K562 (cell line): ENCODE measurements at regions not wholly inside any gene's neighbourhood (a gene's known extent, or its start where the extent isn't known, plus 50 kb on each side); places are given as distances from the start of the nearest gene placed in this dataset.

Experiments used
- ATAC-seq: fragments of 200-7000 bp; cut with Tn5 transposase; 3 replicates; pipeline ENCODE4 v1.9.1; 2020; ENCODE audit warnings: moderate library complexity
- BruUV-seq: library from RNA; stranded (reverse); fragments of 400-500 nt; replicated peaks from 2 replicates; lab custom pipeline; 2021; lab: Mats Ljungman, UMichigan
- CTCF ChIA-PET: fragments of 300-600 bp; formaldehyde crosslinking; extraction: SDS; loops from one replicate; lab custom pipeline; 2021; ENCODE audit warnings: low intra/inter-chr PET ratio; lab: Yijun Ruan, JAX
- POLR2A ChIA-PET: fragments of 300-600, 350-650 bp; sonication (Branson Sonifier 250); formaldehyde crosslinking; extraction: SDS; loops from one replicate; lab custom pipeline; 2021; ENCODE audit warnings: antibody characterized with exemption, inconsistent platforms; lab: Yijun Ruan, JAX
- DNase-seq, 4 experiments: peaks; one replicate each; pipeline versions ENCODE4 v3.0.0 to v3.0.0-alpha.2; 2011 to 2018; ENCODE audit warnings: low spot score in 3 of 4, mixed read lengths in 3 of 4; ENCODE audit errors: extremely low read depth in 1 of 4
- FAIRE-seq: peaks from 2 replicates; lab custom pipeline; 2011; peaks lifted over from hg19 to GRCh38; lab: Jason Lieb, UNC
- H2AFZ ChIP-seq: 2 replicates; pipeline ENCODE4 v1.6.0; 2011; ENCODE audit warnings: low read depth, low read length, control low read depth, inconsistent platforms
- H3K27ac ChIP-seq: fragments of 200-600 bp; 3 replicates; pipeline ENCODE4 v1.8.0; 2011; ENCODE audit warnings: low read depth, mild to moderate bottlenecking, control low read depth, inconsistent platforms, low read length, moderate library complexity, mixed read lengths; ENCODE audit errors: extremely low read depth
- H3K27me3 ChIP-seq, 2 experiments: fragments of 300-600 bp in 1 of 2; 2 replicates in 1 of 2; 3 replicates in 1 of 2; pipeline versions ENCODE4 v1.6.0 to v1.8.0; 2011; ENCODE audit warnings: inconsistent platforms in 2 of 2, low read length in 2 of 2, mild to moderate bottlenecking in 1 of 2, mixed read lengths in 1 of 2, moderate library complexity in 1 of 2; ENCODE audit not compliant: control insufficient read depth in 2 of 2, insufficient read depth in 2 of 2
- H3K36me3 ChIP-seq: fragments of 300-600 bp; 3 replicates; pipeline ENCODE4 v1.8.0; 2011; ENCODE audit warnings: mild to moderate bottlenecking, low read length, inconsistent platforms; ENCODE audit not compliant: control insufficient read depth, insufficient read depth
- H3K4me1 ChIP-seq, 2 experiments: fragments of 200-600 bp in 1 of 2; replicated peaks in 1 of 2; 2 replicates in 1 of 2; 3 replicates in 1 of 2; pipeline versions ENCODE4 v1.5.1 to v1.8.0; 2011; ENCODE audit warnings: inconsistent platforms in 2 of 2, low read length in 2 of 2, mild to moderate bottlenecking in 1 of 2, mixed read lengths in 1 of 2, moderate library complexity in 1 of 2; ENCODE audit not compliant: control insufficient read depth in 2 of 2, insufficient read depth in 2 of 2
- H3K4me2 ChIP-seq: 2 replicates; pipeline ENCODE4 v1.6.1; 2011; ENCODE audit warnings: low read length, control low read depth, inconsistent platforms, mixed read lengths; ENCODE audit not compliant: insufficient read depth
- H3K4me3 ChIP-seq: fragments of 200-600 bp; sonication (generic), shearing (Covaris generic); 2 replicates; pipeline ENCODE4 v1.5.1; 2016; ENCODE audit warnings: control low read depth, inconsistent platforms
- H3K79me2 ChIP-seq: fragments of 200-600 bp; 3 replicates; pipeline ENCODE4 v1.8.0; 2011; ENCODE audit warnings: low read length, inconsistent platforms; ENCODE audit not compliant: control insufficient read depth, insufficient read depth
- H3K9ac ChIP-seq, 2 experiments: 2 replicates each; pipeline versions ENCODE4 v1.6.0 to v1.6.1; 2011; ENCODE audit warnings: low read depth in 2 of 2, low read length in 2 of 2, control low read depth in 1 of 2, inconsistent platforms in 1 of 2, mild to moderate bottlenecking in 1 of 2, mixed read lengths in 1 of 2; ENCODE audit not compliant: insufficient read depth in 1 of 2
- H3K9me1 ChIP-seq: one replicate; pipeline ENCODE4 v1.6.0; 2011; ENCODE audit warnings: inconsistent platforms, mild to moderate bottlenecking, low read length, moderate library complexity; ENCODE audit not compliant: control insufficient read depth, insufficient read depth
- H3K9me3 ChIP-seq: replicated peaks from 2 replicates; pipeline ENCODE4 v1.5.1; 2011; ENCODE audit warnings: low read depth, low read length, inconsistent platforms; ENCODE audit not compliant: control insufficient read depth, insufficient read depth
- H4K20me1 ChIP-seq: replicated peaks from 2 replicates; pipeline ENCODE4 v1.6.1; 2011; ENCODE audit warnings: low read length, inconsistent platforms, mixed read lengths; ENCODE audit not compliant: control insufficient read depth, insufficient read depth
- ATF3 ChIP-seq, 2 experiments: fragments of 450-650 bp in 1 of 2; sonication (generic) in 1 of 2; formaldehyde crosslinking in 1 of 2; IDR thresholded peaks in 1 of 2; conservative IDR thresholded peaks in 1 of 2; 2 replicates each; pipeline versions ENCODE4 v1.6.1 to v1.8.1; 2016 to 2023; ENCODE audit warnings: mild to moderate bottlenecking in 2 of 2, moderate library complexity in 2 of 2, inconsistent platforms in 1 of 2, missing genetic modification reagents in 1 of 2
- ATF7 ChIP-seq: fragments of 450-650 bp; IDR thresholded peaks from 2 replicates; pipeline ENCODE4 v1.7.1; 2014; ENCODE audit warnings: mild to moderate bottlenecking, moderate library complexity
- CEBPB ChIP-seq: fragments of 450-650 bp; IDR thresholded peaks from 2 replicates; pipeline ENCODE4 v1.6.1; 2016; ENCODE audit warnings: missing genetic modification characterization, missing compliant biosample characterization
- CEBPG ChIP-seq, 3 experiments: fragments of 200-800 bp in 1 of 3; sonication (Bioruptor generic) in 1 of 3; sonication (generic) in 1 of 3; formaldehyde crosslinking in 1 of 3; IDR thresholded peaks in 2 of 3; conservative IDR thresholded peaks in 1 of 3; 2 replicates each; pipeline versions ENCODE4 v1.6.1 to v1.8.0; 2016 to 2022; ENCODE audit warnings: missing compliant biosample characterization in 2 of 3, missing genetic modification characterization in 2 of 3, mild to moderate bottlenecking in 1 of 3, missing genetic modification reagents in 1 of 3
- NFYB ChIP-seq: IDR thresholded peaks from 2 replicates; pipeline ENCODE4 v1.6.1; 2011; ENCODE audit warnings: mild to moderate bottlenecking, moderate library complexity; ENCODE audit not compliant: insufficient read length; ENCODE audit errors: extremely low read depth
- SP2 ChIP-seq: IDR thresholded peaks from 2 replicates; pipeline ENCODE4 v1.6.1; 2011; ENCODE audit warnings: mild to moderate bottlenecking, low read depth, low read length, moderate library complexity; ENCODE audit not compliant: poor library complexity, severe bottlenecking; ENCODE audit errors: extremely low read depth
- WGBS: fragments of 100-300 bp; shearing (Covaris generic); methylation state at CpG from one replicate; pipeline ENCODE4 v1.1.6; 2016; ENCODE audit warnings: low coverage, mixed read lengths; ENCODE audit not compliant: insufficient coverage; ENCODE audit errors: missing lambda C conversion rate; 5-methylcytosine and 5-hydroxymethylcytosine counted together
- in situ Hi-C: fragments of 300-500 bp; cut with MboI; formaldehyde crosslinking; loops from 4 replicates; pipeline ENCODE4 v1.15.0; 2018; ENCODE audit warnings: inconsistent platforms, mixed read lengths
- intact Hi-C: fragments of 100-400 bp; cut with micrococcal nuclease; formaldehyde crosslinking; loops from 2 replicates; pipeline ENCODE4 v1.14.2; 2022

GRCh38 chr9:101795147-101795546 lies 56.7 kb upstream of the GRIN3A start:
- Histone ChIP-seq H3K4me2 (no peak overlapping the region), H3K4me1 (no peaks in the 10 kb centered on the region), H3K9me1 (no peaks in the 10 kb centered on the region), H3K27me3 (no peaks in the 10 kb centered on the region), H2AFZ (no peak overlapping the region), H3K4me3 (no peak overlapping the region), H3K27ac (no peak overlapping the region), H3K9me3 (no peaks in the 10 kb centered on the region), H3K79me2 (no peaks in the 10 kb centered on the region), H3K36me3 (no peaks in the 10 kb centered on the region), H4K20me1 (no peaks in the 10 kb centered on the region), H3K9ac (no peak overlapping the region)
- WGBS: 41% methylated on average over 2 of the region's 2 CpGs
- intact Hi-C loops: no loop called here
- BruUV-seq: no TSS peak
- CTCF ChIA-PET: no interaction called here
- in situ Hi-C loops: no loop called here
- DNase-seq (no peak), FAIRE-seq (no peak), ATAC-seq (no peak)
- TF ChIP-seq CEBPB (tag) (peak; percentile 80), ATF7 (peak; percentile 39; the same call in 1 of the 2 replicates), NFYB (no peak), CEBPG (CRISPR knock-in tag; IDR thresholded peaks at IDR 0.05) (no peak), CEBPG (tag; conservative IDR thresholded peaks at IDR 0.05 in 1 of 2, IDR thresholded peaks at IDR 0.05 in 1 of 2) (peak; percentile 32 to 77; a peak in 2 of 4 replicates), SP2 (no peak), ATF3 (IDR thresholded peaks at IDR 0.05) (peak; percentile 43), ATF3 (CRISPR knock-in tag; conservative IDR thresholded peaks at IDR 0.05) (no peak)
- POLR2A ChIA-PET: no interaction called here
